ENCODE measurements at regions not wholly inside any gene's neighbourhood (a gene's known extent, or its start where the extent isn't known, plus 50 kb on each side); places are given as distances from the start of the nearest gene placed in this dataset.

DNA sequence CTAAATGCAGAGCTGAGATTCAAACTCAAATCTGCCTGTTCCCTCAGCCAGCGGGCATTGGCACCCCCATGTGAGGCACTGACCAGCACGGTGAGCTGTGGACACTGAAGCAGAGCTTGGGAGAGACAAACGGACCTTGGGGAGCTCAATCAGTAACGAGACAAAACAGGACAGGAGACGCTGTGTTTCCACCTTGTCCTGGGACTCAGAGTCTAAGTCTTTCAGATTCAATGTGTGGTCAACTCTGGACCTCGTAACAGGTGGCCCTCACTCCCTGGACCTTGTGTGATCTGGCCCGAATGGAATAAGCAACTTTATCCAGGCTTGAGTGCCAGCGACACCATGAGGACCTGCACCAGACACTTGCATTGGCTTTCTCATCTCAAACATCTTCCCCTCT lies 232.5 kb downstream of the UACA start:
- TF ChIP-seq EP300 (IDR thresholded peaks at IDR 0.05; ENCODE audit: borderline replicate concordance) = no peak
- no peak for TF ChIP-seq EGR1 (IDR thresholded peaks at IDR 0.05)
- no peak for TF ChIP-seq TCF12 (IDR thresholded peaks at IDR 0.05; ENCODE audit: low read depth)
- TF ChIP-seq MAX (IDR thresholded peaks at IDR 0.05) = no peak
- no peak for TF ChIP-seq TAF1 (IDR thresholded peaks at IDR 0.05; ENCODE audit: low read depth)
- no peak for TF ChIP-seq YY1 (IDR thresholded peaks at IDR 0.05; ENCODE audit: low read depth)
- no peak for TF ChIP-seq RAD21 (IDR thresholded peaks at IDR 0.05; ENCODE audit: low read depth)
- TF ChIP-seq FOXM1 (IDR thresholded peaks at IDR 0.05; ENCODE audit: borderline replicate concordance, low read depth) = no peak
- TF ChIP-seq CEBPB (IDR thresholded peaks at IDR 0.05) = no peak

Measured in Ishikawa (cell line).